WTC11 (cell line): ENCODE measurements at regions not wholly inside any gene's neighbourhood (a gene's known extent, or its start where the extent isn't known, plus 50 kb on each side); places are given as distances from the start of the nearest gene placed in this dataset.
A peak's percentile ranks its signal among the peaks of the same experiment; 100 is the strongest.
"Not testable (repeated sequence)": the region's sequence is repeated elsewhere in the genome, so short reads cannot be mapped to it uniquely, and the experiment has no call there.

Source experiments
- ATAC-seq: fragments of 200-7000 bp; cut with Tn5 transposase; 2 replicates; pipeline ENCODE4 v1.10.0; 2021; ENCODE audit warnings: mild to moderate bottlenecking, moderate library complexity
- CTCF ChIA-PET: fragments of 300-600 bp; sonication (Branson Sonifier 250); formaldehyde crosslinking; loops from one replicate; lab custom pipeline; 2021; ENCODE audit warnings: antibody characterized with exemption; lab: Charles Lee
- POLR2A ChIA-PET: fragments of 350-600 bp; sonication (Branson Sonifier 250); formaldehyde crosslinking; loops from one replicate; lab custom pipeline; 2021; ENCODE audit warnings: antibody characterized with exemption; lab: Charles Lee
- DNase-seq: peaks from one replicate; pipeline ENCODE4 v3.0.0; 2021; ENCODE audit warnings: low spot score
- H3K27ac Mint-ChIP-seq: 2 replicates; pipeline ENCODE4 v1.8.0; 2021; ENCODE audit warnings: mixed read lengths
- H3K27me3 Mint-ChIP-seq: 2 replicates; pipeline ENCODE4 v1.8.0; 2021; ENCODE audit warnings: low read depth, mild to moderate bottlenecking, moderate library complexity, mixed read lengths
- H3K36me3 Mint-ChIP-seq: 2 replicates; pipeline ENCODE4 v1.8.0; 2021; ENCODE audit warnings: mixed read lengths
- H3K4me1 Mint-ChIP-seq: 2 replicates; pipeline ENCODE4 v1.8.0; 2022; ENCODE audit warnings: mixed read lengths
- H3K4me3 Mint-ChIP-seq: 2 replicates; pipeline ENCODE4 v1.8.0; 2021; ENCODE audit warnings: mild to moderate bottlenecking, moderate library complexity, mixed read lengths
- H3K9me3 Mint-ChIP-seq: 2 replicates; pipeline ENCODE4 v1.8.0; 2021; ENCODE audit warnings: mixed read lengths
- AR ChIP-seq: fragments of 250-450 bp; sonication (Bioruptor Pico); IDR thresholded peaks from 2 replicates; pipeline ENCODE4 v1.9.0; 2021; ENCODE audit warnings: mild to moderate bottlenecking
- ATF1 ChIP-seq: sonication (generic); formaldehyde crosslinking; IDR thresholded peaks from 2 replicates; pipeline ENCODE4 v1.8.1; 2023; ENCODE audit warnings: mild to moderate bottlenecking, moderate library complexity, missing genetic modification reagents
- ATF2 ChIP-seq: sonication (generic); formaldehyde crosslinking; IDR thresholded peaks from 2 replicates; pipeline ENCODE4 v1.8.1; 2022; ENCODE audit warnings: low read depth, missing genetic modification reagents, borderline replicate concordance
- ATF6 ChIP-seq: sonication (generic); formaldehyde crosslinking; IDR thresholded peaks from 2 replicates; pipeline ENCODE4 v1.8.1; 2023; ENCODE audit warnings: mild to moderate bottlenecking, missing genetic modification reagents
- CBFB ChIP-seq: sonication (generic); formaldehyde crosslinking; IDR thresholded peaks from 2 replicates; pipeline ENCODE4 v1.8.1; 2022; ENCODE audit warnings: mild to moderate bottlenecking, low read depth, missing genetic modification reagents
- ETV6 ChIP-seq: sonication (generic); formaldehyde crosslinking; IDR thresholded peaks from 2 replicates; pipeline ENCODE4 v1.8.1; 2022; ENCODE audit warnings: mild to moderate bottlenecking, missing genetic modification reagents
- FOXJ3 ChIP-seq: sonication (generic); formaldehyde crosslinking; IDR thresholded peaks from 2 replicates; pipeline ENCODE4 v1.9.0; 2021; ENCODE audit warnings: missing genetic modification reagents, mild to moderate bottlenecking, borderline replicate concordance
- FOXK1 ChIP-seq: sonication (generic); formaldehyde crosslinking; IDR thresholded peaks from 2 replicates; pipeline ENCODE4 v1.8.0; 2022; ENCODE audit warnings: mild to moderate bottlenecking, moderate library complexity, missing genetic modification reagents
- FOXP1 ChIP-seq: sonication (generic); formaldehyde crosslinking; IDR thresholded peaks from 2 replicates; pipeline ENCODE4 v1.8.0; 2022; ENCODE audit warnings: missing genetic modification reagents, mild to moderate bottlenecking, moderate library complexity, borderline replicate concordance
- GTF2I ChIP-seq: fragments of 250-450 bp; sonication (Bioruptor Pico); conservative IDR thresholded peaks from 2 replicates; pipeline ENCODE4 v1.4.0; 2021; ENCODE audit warnings: mild to moderate bottlenecking
- JAZF1 ChIP-seq: fragments of 250-450 bp; sonication (Bioruptor Pico); IDR thresholded peaks from 2 replicates; pipeline ENCODE4 v1.9.0; 2021; ENCODE audit warnings: moderate library complexity, mild to moderate bottlenecking, inconsistent platforms
- MAX ChIP-seq: sonication (generic); formaldehyde crosslinking; IDR thresholded peaks from 2 replicates; pipeline ENCODE4 v1.8.0; 2022; ENCODE audit warnings: mild to moderate bottlenecking, missing genetic modification reagents
- MXD4 ChIP-seq: fragments of 250-450 bp; sonication (Bioruptor Pico); IDR thresholded peaks from 2 replicates; pipeline ENCODE4 v1.8.0; 2021; ENCODE audit warnings: mild to moderate bottlenecking, moderate library complexity, borderline replicate concordance
- NFYB ChIP-seq: sonication (generic); formaldehyde crosslinking; conservative IDR thresholded peaks from 2 replicates; pipeline ENCODE4 v1.8.0; 2022; ENCODE audit warnings: low read depth, missing genetic modification reagents
- ZNF263 ChIP-seq: sonication (generic); formaldehyde crosslinking; IDR thresholded peaks from 2 replicates; pipeline ENCODE4 v1.8.1; 2022; ENCODE audit warnings: low read depth, mild to moderate bottlenecking, moderate library complexity, missing genetic modification reagents
- TF ChIP-seq, protein P1 (sequence below): sonication (generic); formaldehyde crosslinking; IDR thresholded peaks from 2 replicates; pipeline ENCODE4 v1.8.1; 2023; ENCODE audit warnings: mild to moderate bottlenecking, missing genetic modification reagents, borderline replicate concordance
- TF ChIP-seq, protein P2 (sequence below): sonication (generic); formaldehyde crosslinking; IDR thresholded peaks from 2 replicates; pipeline ENCODE4 v1.8.0; 2023; ENCODE audit warnings: missing genetic modification reagents
- TF ChIP-seq, protein P3 (sequence below): fragments of 250-450 bp; sonication (Bioruptor Pico); conservative IDR thresholded peaks from 2 replicates; pipeline ENCODE4 v1.9.0; 2021; ENCODE audit warnings: mild to moderate bottlenecking

- not testable (repeated sequence) for H3K9me3 Mint-ChIP-seq, H3K4me3 Mint-ChIP-seq, H3K27me3 Mint-ChIP-seq, H3K36me3 Mint-ChIP-seq, ATAC-seq
- peak; percentile 70 for TF ChIP-seq ZNF263 (CRISPR knock-in tag)
- peak overlapping the region; percentile 45; the same call in 1 of the 2 replicates for H3K27ac Mint-ChIP-seq
- POLR2A ChIA-PET, result interaction anchor here (0.6 kb wide), 1 partner anchor 13 kb away, joined by 3 read pairs; no protein-coding TSS in a partner anchor
- peaks cover 27% of the 10 kb centered on the region for H3K4me1 Mint-ChIP-seq
- DNase-seq, result peak; percentile 6
- CTCF ChIA-PET, result interaction anchor here (1.5 to 3.3 kb wide), 2 partner anchors 51 kb away, joined by 10 to 25 read pairs; no protein-coding TSS in a partner anchor
These were observed 86.3 kb downstream of the CPN2 start for GRCh38 chr3:194264631-194265504.

DNA sequence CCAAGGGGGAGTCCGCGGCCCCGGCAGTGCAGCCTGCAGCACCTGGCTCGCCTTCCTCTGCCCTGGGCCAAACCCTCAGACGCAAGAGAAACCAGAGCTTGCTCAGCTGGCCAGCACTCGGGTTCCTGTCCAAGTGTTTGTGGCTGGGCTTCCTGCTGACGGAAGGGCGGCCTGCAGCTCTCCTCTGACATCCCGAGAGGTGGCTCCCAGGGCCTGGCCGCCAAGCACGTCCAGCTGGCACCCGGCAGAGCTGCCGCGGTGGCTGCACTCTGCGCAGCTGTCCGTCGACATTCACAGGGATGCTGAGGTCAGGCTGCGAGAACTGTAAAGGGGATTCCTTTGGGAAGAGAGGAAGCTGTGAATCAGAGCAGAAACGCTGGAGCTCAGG is 85.6 kb downstream of the CPN2 start:
- Mint-ChIP-seq H3K4me3 (no peak overlapping the region), H3K27ac (peak overlapping the region; percentile 45; the same call in 1 of the 2 replicates), H3K4me1 (peaks cover 30% of the 10 kb centered on the region), H3K27me3 (0 out of 2 replicates have a peak, but pooled peaks cover 2% of the 10 kb centered on the region), H3K9me3 (no peaks in the 10 kb centered on the region), H3K36me3 (no peaks in the 10 kb centered on the region)
- no peak for DNase-seq
- POLR2A ChIA-PET, result interaction anchor here (0.6 kb wide), 1 partner anchor 442 kb away, joined by 4 read pairs; no protein-coding TSS in a partner anchor
- CTCF ChIA-PET, result interaction anchor here (3.3 kb wide), 1 partner anchor 50 kb away, joined by 25 read pairs; no protein-coding TSS in a partner anchor
- ATAC-seq, result no peak
- TF ChIP-seq, protein P1, sequence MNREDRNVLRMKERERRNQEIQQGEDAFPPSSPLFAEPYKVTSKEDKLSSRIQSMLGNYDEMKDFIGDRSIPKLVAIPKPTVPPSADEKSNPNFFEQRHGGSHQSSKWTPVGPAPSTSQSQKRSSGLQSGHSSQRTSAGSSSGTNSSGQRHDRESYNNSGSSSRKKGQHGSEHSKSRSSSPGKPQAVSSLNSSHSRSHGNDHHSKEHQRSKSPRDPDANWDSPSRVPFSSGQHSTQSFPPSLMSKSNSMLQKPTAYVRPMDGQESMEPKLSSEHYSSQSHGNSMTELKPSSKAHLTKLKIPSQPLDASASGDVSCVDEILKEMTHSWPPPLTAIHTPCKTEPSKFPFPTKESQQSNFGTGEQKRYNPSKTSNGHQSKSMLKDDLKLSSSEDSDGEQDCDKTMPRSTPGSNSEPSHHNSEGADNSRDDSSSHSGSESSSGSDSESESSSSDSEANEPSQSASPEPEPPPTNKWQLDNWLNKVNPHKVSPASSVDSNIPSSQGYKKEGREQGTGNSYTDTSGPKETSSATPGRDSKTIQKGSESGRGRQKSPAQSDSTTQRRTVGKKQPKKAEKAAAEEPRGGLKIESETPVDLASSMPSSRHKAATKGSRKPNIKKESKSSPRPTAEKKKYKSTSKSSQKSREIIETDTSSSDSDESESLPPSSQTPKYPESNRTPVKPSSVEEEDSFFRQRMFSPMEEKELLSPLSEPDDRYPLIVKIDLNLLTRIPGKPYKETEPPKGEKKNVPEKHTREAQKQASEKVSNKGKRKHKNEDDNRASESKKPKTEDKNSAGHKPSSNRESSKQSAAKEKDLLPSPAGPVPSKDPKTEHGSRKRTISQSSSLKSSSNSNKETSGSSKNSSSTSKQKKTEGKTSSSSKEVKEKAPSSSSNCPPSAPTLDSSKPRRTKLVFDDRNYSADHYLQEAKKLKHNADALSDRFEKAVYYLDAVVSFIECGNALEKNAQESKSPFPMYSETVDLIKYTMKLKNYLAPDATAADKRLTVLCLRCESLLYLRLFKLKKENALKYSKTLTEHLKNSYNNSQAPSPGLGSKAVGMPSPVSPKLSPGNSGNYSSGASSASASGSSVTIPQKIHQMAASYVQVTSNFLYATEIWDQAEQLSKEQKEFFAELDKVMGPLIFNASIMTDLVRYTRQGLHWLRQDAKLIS (CRISPR knock-in tag), result no peak
- TF ChIP-seq ATF1 (CRISPR knock-in tag) (no peak), MXD4 (CRISPR knock-in tag) (no peak), AR (CRISPR knock-in tag) (no peak), FOXK1 (no peak), ZNF263 (CRISPR knock-in tag) (no peak), FOXP1 (CRISPR knock-in tag) (no peak), GTF2I (CRISPR knock-in tag) (no peak), MAX (no peak), ETV6 (CRISPR knock-in tag) (no peak), ATF6 (CRISPR knock-in tag) (no peak), NFYB (CRISPR knock-in tag) (no peak), CBFB (CRISPR knock-in tag) (no peak), FOXJ3 (CRISPR knock-in tag) (no peak), JAZF1 (CRISPR knock-in tag) (no peak), ATF2 (no peak)
- TF ChIP-seq, protein P2, sequence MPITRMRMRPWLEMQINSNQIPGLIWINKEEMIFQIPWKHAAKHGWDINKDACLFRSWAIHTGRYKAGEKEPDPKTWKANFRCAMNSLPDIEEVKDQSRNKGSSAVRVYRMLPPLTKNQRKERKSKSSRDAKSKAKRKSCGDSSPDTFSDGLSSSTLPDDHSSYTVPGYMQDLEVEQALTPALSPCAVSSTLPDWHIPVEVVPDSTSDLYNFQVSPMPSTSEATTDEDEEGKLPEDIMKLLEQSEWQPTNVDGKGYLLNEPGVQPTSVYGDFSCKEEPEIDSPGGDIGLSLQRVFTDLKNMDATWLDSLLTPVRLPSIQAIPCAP (CRISPR knock-in tag), result no peak
- TF ChIP-seq, protein P3, sequence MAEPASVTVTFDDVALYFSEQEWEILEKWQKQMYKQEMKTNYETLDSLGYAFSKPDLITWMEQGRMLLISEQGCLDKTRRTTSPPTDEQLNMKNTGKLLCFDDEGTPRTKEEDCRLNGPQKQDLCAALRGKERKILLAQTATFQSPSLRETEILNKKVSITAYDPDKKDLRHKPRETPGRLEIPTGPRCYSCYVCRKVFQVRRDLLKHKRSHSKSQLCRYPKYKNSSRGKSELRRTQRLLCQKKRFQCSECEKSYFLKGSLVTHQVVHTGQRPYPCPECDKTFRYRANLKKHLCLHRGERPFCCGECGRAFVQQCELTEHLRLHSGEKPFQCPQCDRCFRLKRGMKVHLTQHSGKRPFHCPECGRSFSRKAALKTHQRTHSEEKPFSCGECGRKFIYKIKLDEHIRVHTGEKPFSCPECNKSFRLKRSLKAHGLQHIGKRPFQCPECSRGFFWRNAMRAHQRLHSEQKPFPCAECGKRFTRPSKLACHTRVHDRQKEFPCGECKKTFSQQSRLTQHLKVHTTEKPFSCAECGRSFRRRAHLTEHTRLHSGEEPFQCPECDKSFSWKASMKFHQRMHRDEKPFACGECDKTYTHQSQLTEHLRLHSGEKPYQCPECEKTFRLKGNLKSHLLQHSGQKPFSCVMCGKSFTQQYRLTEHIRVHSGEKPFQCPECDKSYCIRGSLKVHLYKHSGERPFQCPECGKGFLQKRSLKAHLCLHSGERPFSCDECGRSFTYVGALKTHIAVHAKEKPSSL (CRISPR knock-in tag), result no peak
